ENCODE measurements at regions not wholly inside any gene's neighbourhood (a gene's known extent, or its start where the extent isn't known, plus 50 kb on each side); places are given as distances from the start of the nearest gene placed in this dataset.

- TF ChIP-seq CTCF (IDR thresholded peaks at IDR 0.05) = no peak
Observed at GRCh38 chr5:29079771-29080170, 2041.4 kb upstream of the CDH9 start.

GRCh38 chr5:29077451-29077850, 2039.1 kb upstream of the CDH9 start:
- TF ChIP-seq CTCF (IDR thresholded peaks at IDR 0.05) = no peak

- no peak for TF ChIP-seq CTCF (IDR thresholded peaks at IDR 0.05)
Observed at GRCh38 chr5:29069104-29069402, 2030.7 kb upstream of the CDH9 start.

- TF ChIP-seq CTCF (IDR thresholded peaks at IDR 0.05) = no peak
Observed at GRCh38 chr5:29061381-29061780, 2023.0 kb upstream of the CDH9 start.

DNA sequence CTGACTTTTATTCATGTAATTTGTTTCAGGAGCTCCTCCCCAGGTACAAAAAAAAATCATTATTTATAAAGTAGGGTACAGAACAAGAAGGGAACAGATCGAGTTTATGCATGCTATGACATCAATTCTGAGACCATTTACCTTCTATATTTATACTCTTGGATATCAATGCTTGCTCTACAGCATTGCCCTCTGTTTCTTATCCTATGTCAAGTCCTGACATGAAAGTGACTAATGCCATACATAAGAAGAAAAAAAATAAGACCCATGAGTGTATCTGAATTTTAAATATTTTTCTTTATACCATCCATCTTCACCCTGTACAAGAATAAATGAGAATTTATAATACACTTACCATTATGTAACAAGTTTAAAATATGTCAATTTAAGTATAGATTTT, 2016.3 kb upstream of the CDH9 start:
- TF ChIP-seq CTCF (IDR thresholded peaks at IDR 0.05) = no peak

DNA sequence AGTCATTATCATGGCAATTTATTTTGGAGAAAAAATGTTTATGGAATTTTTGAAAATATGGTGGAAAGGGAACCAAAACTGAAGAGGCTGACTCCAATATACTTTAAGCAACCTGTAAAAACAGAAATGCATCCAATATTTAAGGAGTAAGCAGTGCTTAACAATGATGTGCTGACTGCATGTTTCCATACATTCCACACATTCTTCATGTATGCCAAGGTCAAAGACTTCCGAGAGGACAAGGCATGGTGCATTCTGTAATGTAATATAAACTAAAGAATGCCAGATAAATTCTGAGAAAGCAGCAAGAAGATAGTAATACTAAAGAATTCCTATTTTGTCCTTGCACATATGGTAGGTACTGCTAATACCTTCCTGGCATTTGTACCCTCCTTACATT, 2015.9 kb upstream of the CDH9 start:
- TF ChIP-seq CTCF (IDR thresholded peaks at IDR 0.05) = no peak

- TF ChIP-seq CTCF (IDR thresholded peaks at IDR 0.05) = no peak
Observed at GRCh38 chr5:29051509-29051908, 2013.1 kb upstream of the CDH9 start.

DNA sequence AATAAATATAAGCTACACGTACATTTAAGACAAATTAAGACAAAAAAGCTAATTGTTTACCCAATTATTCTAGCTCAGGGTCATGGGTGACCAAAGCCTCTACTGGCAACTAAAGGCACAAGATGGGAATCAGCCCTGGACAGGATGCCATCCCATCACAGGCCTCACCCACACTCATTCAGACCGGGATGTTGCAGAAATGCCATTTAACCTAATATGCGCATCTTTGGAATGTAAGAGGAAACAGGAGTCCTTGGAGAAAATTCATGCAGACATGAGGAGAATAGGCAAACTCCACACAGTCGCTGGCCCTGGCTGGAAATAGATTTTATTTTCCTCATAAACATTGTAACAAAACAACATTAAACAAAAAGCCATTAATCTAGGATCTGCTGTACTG, 2003.8 kb upstream of the CDH9 start:
- TF ChIP-seq CTCF (IDR thresholded peaks at IDR 0.05) = no peak
